Thoracic aorta (tissue), 2 donors: ENCODE measurements at regions not wholly inside any gene's neighbourhood (a gene's known extent, or its start where the extent isn't known, plus 50 kb on each side); places are given as distances from the start of the nearest gene placed in this dataset.
"Not testable (repeated sequence)": the region's sequence is repeated elsewhere in the genome, so short reads cannot be mapped to it uniquely, and the experiment has no call there.

Source experiments
- ATAC-seq: fragments of 150-250 bp; one replicate; pipeline ENCODE4 v1.8.0; 2017; ENCODE audit warnings: low read depth; ENCODE audit not compliant: insufficient number of reproducible peaks, low FRiP score
- DNase-seq: peaks from one replicate; pipeline ENCODE4 v3.0.0-alpha.2; 2020; ENCODE audit warnings: low spot score
- H3K27ac ChIP-seq, 2 donors: fragments of 200-600 bp; sonication (generic); 1 replicate in 1 of 2; 2 replicates in 1 of 2; pipeline ENCODE4 v1.5.1; 2016; ENCODE audit warnings: mild to moderate bottlenecking in 2 of 2, moderate library complexity in 2 of 2
- H3K27me3 ChIP-seq: fragments of 200-600 bp; sonication (generic); replicated peaks from 2 replicates; pipeline ENCODE4 v1.6.0; 2016; ENCODE audit warnings: mild to moderate bottlenecking; ENCODE audit not compliant: insufficient read depth
- H3K36me3 ChIP-seq: fragments of 200-600 bp; sonication (generic); one replicate; pipeline ENCODE4 v1.5.1; 2016
- H3K4me1 ChIP-seq, 2 donors: fragments of 200-600 bp; sonication (generic); 1 replicate in 1 of 2; 2 replicates in 1 of 2; pipeline versions ENCODE4 v1.5.1 to v1.6.0; 2016; ENCODE audit warnings: low read depth in 2 of 2, mild to moderate bottlenecking in 1 of 2; ENCODE audit not compliant: control insufficient read depth in 1 of 2
- H3K4me3 ChIP-seq: fragments of 200-600 bp; sonication (generic); 2 replicates; pipeline ENCODE4 v1.5.1; 2016; ENCODE audit warnings: mild to moderate bottlenecking
- H3K9me3 ChIP-seq: fragments of 200-600 bp; sonication (generic); 2 replicates; pipeline ENCODE4 v1.5.1; 2016
- CTCF ChIP-seq: fragments of 200-600 bp; sonication (generic); IDR thresholded peaks from one replicate; pipeline ENCODE4 v1.5.1; 2019; ENCODE audit warnings: antibody characterized with exemption

- Histone ChIP-seq H3K9me3 (no peaks in the 10 kb centered on the region), H3K4me3 (no peak overlapping the region), H3K4me1 (peaks cover 7 to 23% of the 10 kb centered on the region in 2 donors), H3K36me3 (no peaks in the 10 kb centered on the region), H3K27me3 (no peaks in the 10 kb centered on the region), H3K27ac (no peak overlapping the region)
- ATAC-seq (no peak), DNase-seq (no peak)
- TF ChIP-seq CTCF = no peak
Observed at GRCh38 chr15:49721091-49721490, 100.2 kb downstream of the DTWD1 start.

- Histone ChIP-seq H3K4me3 (no peak overlapping the region), H3K9me3 (no peaks in the 10 kb centered on the region), H3K36me3 (no peaks in the 10 kb centered on the region), H3K4me1 (peaks cover 7 to 23% of the 10 kb centered on the region in 2 donors), H3K27me3 (no peaks in the 10 kb centered on the region), H3K27ac (no peak overlapping the region)
- no peak for TF ChIP-seq CTCF
- ATAC-seq (no peak), DNase-seq (no peak)
Observed at GRCh38 chr15:49721621-49722020, 100.8 kb downstream of the DTWD1 start.

- no peak for ATAC-seq
Observed at GRCh38 chr15:49723981-49724380, 103.1 kb downstream of the DTWD1 start.

GRCh38 chr15:49731187-49732099 is 110.6 kb downstream of the DTWD1 start:
- Histone ChIP-seq H3K36me3 (no peaks in the 10 kb centered on the region), H3K4me1 (no peaks in the 10 kb centered on the region), H3K27ac (no peak overlapping the region), H3K4me3 (no peak overlapping the region), H3K9me3 (no peaks in the 10 kb centered on the region), H3K27me3 (no peaks in the 10 kb centered on the region)
- TF ChIP-seq CTCF = no peak
- ATAC-seq (no peak), DNase-seq (no peak)

More at GRCh38 chr15:49723981-49724380, 103.1 kb downstream of the DTWD1 start:
- Histone ChIP-seq H3K27ac (no peak overlapping the region), H3K36me3 (no peaks in the 10 kb centered on the region), H3K4me1 (peaks cover 0 to 3% of the 10 kb centered on the region in 2 donors), H3K4me3 (no peak overlapping the region), H3K9me3 (no peaks in the 10 kb centered on the region), H3K27me3 (no peaks in the 10 kb centered on the region)
- DNase-seq = no peak
- no peak for TF ChIP-seq CTCF

GRCh38 chr15:49732109-49732508 is 111.3 kb downstream of the DTWD1 start:
- H3K4me3 ChIP-seq, ATAC-seq, H3K9me3 ChIP-seq, H3K27me3 ChIP-seq, H3K4me1 ChIP-seq, DNase-seq, H3K27ac ChIP-seq, H3K36me3 ChIP-seq: not testable (repeated sequence)

GRCh38 chr15:49734089-49734488 is 113.2 kb downstream of the DTWD1 start:
- not testable (repeated sequence) for H3K36me3 ChIP-seq, H3K4me1 ChIP-seq, H3K27me3 ChIP-seq, H3K9me3 ChIP-seq, H3K27ac ChIP-seq, ATAC-seq, DNase-seq, H3K4me3 ChIP-seq
